HG03108 (cell line): ENCODE measurements at regions not wholly inside any gene's neighbourhood (a gene's known extent, or its start where the extent isn't known, plus 50 kb on each side); places are given as distances from the start of the nearest gene placed in this dataset.
"Not testable (repeated sequence)": the region's sequence is repeated elsewhere in the genome, so short reads cannot be mapped to it uniquely, and the experiment has no call there.

ENCODE experiments used
- ATAC-seq: cut with Tn5 transposase; IDR thresholded peaks from one replicate; pipeline ENCODE4 v1.9.1; 2021; ENCODE audit warnings: moderate library complexity; ENCODE audit not compliant: unreplicated experiment

GRCh38 chr2:87343347-87343746, 321.7 kb upstream of the PLGLB1 start:
- ATAC-seq: not testable (repeated sequence)

- not testable (repeated sequence) for ATAC-seq
These were observed 323.6 kb upstream of the PLGLB1 start for GRCh38 chr2:87345283-87345682.

- not testable (repeated sequence) for ATAC-seq
These were observed 326.9 kb upstream of the PLGLB1 start for GRCh38 chr2:87348556-87348955.

GRCh38 chr2:87349006-87349405, 327.4 kb upstream of the PLGLB1 start:
- not testable (repeated sequence) for ATAC-seq

GRCh38 chr2:87352178-87352934, 330.7 kb upstream of the PLGLB1 start:
- not testable (repeated sequence) for ATAC-seq

- not testable (repeated sequence) for ATAC-seq
These were observed 331.8 kb upstream of the PLGLB1 start for GRCh38 chr2:87353408-87353807.

- not testable (repeated sequence) for ATAC-seq
These were observed 332.5 kb upstream of the PLGLB1 start for GRCh38 chr2:87354102-87354501.

- ATAC-seq: not testable (repeated sequence)
These were observed 338.6 kb upstream of the PLGLB1 start for GRCh38 chr2:87360250-87360649.

GRCh38 chr2:87360927-87361326, 339.3 kb upstream of the PLGLB1 start:
- not testable (repeated sequence) for ATAC-seq

GRCh38 chr2:87361805-87362204, 340.2 kb upstream of the PLGLB1 start:
- not testable (repeated sequence) for ATAC-seq

GRCh38 chr2:87364379-87364778, 342.7 kb upstream of the PLGLB1 start:
- not testable (repeated sequence) for ATAC-seq

GRCh38 chr2:87365038-87365437, 343.4 kb upstream of the PLGLB1 start:
- not testable (repeated sequence) for ATAC-seq

GRCh38 chr2:87386063-87386560, 361.8 kb upstream of the PLGLB2 start:
- not testable (repeated sequence) for ATAC-seq

- not testable (repeated sequence) for ATAC-seq
These were observed 352.1 kb upstream of the PLGLB2 start for GRCh38 chr2:87395784-87396183.

GRCh38 chr2:87396551-87397265, 351.2 kb upstream of the PLGLB2 start:
- not testable (repeated sequence) for ATAC-seq

- not testable (repeated sequence) for ATAC-seq
These were observed 350.4 kb upstream of the PLGLB2 start for GRCh38 chr2:87397276-87398065.

- ATAC-seq: not testable (repeated sequence)
These were observed 349.2 kb upstream of the PLGLB2 start for GRCh38 chr2:87398567-87399305.

GRCh38 chr2:87401726-87402345, 346.1 kb upstream of the PLGLB2 start:
- no peak for ATAC-seq

- no peak for ATAC-seq
These were observed 344.1 kb upstream of the PLGLB2 start for GRCh38 chr2:87403893-87404175.
